IMR-90 (cell line): ENCODE measurements at regions not wholly inside any gene's neighbourhood (a gene's known extent, or its start where the extent isn't known, plus 50 kb on each side); places are given as distances from the start of the nearest gene placed in this dataset.

ENCODE experiments used
- ATAC-seq: fragments of 200-7000 bp; cut with Tn5 transposase; 2 replicates; pipeline ENCODE4 v1.9.1; 2020; ENCODE audit warnings: low read depth, mild to moderate bottlenecking, moderate library complexity
- BruUV-seq: library from RNA; stranded (reverse); fragments of 400-500 nt; replicated peaks from 2 replicates; lab custom pipeline; 2021; lab: Mats Ljungman, UMichigan
- CTCF ChIA-PET: fragments of 300-600 bp; formaldehyde crosslinking; extraction: SDS; loops from one replicate; lab custom pipeline; 2021; ENCODE audit warnings: antibody characterized with exemption; lab: Yijun Ruan, JAX
- POLR2A ChIA-PET: fragments of 300-600 bp; sonication (Branson Sonifier 250); formaldehyde crosslinking; loops from one replicate; lab custom pipeline; 2022; ENCODE audit warnings: antibody characterized with exemption; ENCODE audit not compliant: unreplicated experiment; lab: Charles Lee
- DNase-seq: peaks from one replicate; pipeline ENCODE4 v3.0.0; 2013
- H2AFZ ChIP-seq: replicated peaks from 2 replicates; pipeline ENCODE3; 2013; ENCODE audit warnings: low read length, mild to moderate bottlenecking; ENCODE audit not compliant: poor library complexity
- H2AK5ac ChIP-seq: 2 replicates; pipeline ENCODE4 v1.6.1; 2013; ENCODE audit warnings: low read depth, low read length, inconsistent platforms
- H2AK9ac ChIP-seq: replicated peaks from 2 replicates; pipeline ENCODE3; 2013; ENCODE audit warnings: mild to moderate bottlenecking, low read depth, low read length, moderate library complexity; ENCODE audit not compliant: poor library complexity
- H2BK120ac ChIP-seq: 2 replicates; pipeline ENCODE4 v1.6.1; 2013; ENCODE audit warnings: low read depth, low read length, inconsistent platforms
- H2BK15ac ChIP-seq: 3 replicates; pipeline ENCODE4 v1.6.1; 2013; ENCODE audit warnings: low read depth, low read length, inconsistent platforms
- H2BK20ac ChIP-seq: 2 replicates; pipeline ENCODE4 v1.6.1; 2013; ENCODE audit warnings: low read depth, mild to moderate bottlenecking, inconsistent platforms, low read length, moderate library complexity
- H2BK5ac ChIP-seq: 2 replicates; pipeline ENCODE4 v1.6.1; 2013; ENCODE audit warnings: mild to moderate bottlenecking, low read depth, low read length, inconsistent platforms; ENCODE audit not compliant: poor library complexity, severe bottlenecking
- H3K14ac ChIP-seq: replicated peaks from 2 replicates; pipeline ENCODE4 v1.6.1; 2013; ENCODE audit warnings: low read depth, low read length, inconsistent platforms
- H3K18ac ChIP-seq: 2 replicates; pipeline ENCODE4 v1.6.1; 2013; ENCODE audit warnings: low read depth, low read length, control low read depth
- H3K23ac ChIP-seq: 2 replicates; pipeline ENCODE4 v1.6.1; 2013; ENCODE audit warnings: low read depth, low read length, inconsistent platforms
- H3K27ac ChIP-seq: 2 replicates; pipeline ENCODE4 v1.5.1; 2013; ENCODE audit warnings: mild to moderate bottlenecking, control low read depth, low read length; ENCODE audit not compliant: insufficient read depth
- H3K27me3 ChIP-seq: 2 replicates; pipeline ENCODE4 v1.6.1; 2013; ENCODE audit warnings: low read length; ENCODE audit not compliant: control insufficient read depth, insufficient read depth
- H3K36me3 ChIP-seq: 2 replicates; pipeline ENCODE4 v1.6.1; 2013; ENCODE audit warnings: low read length, mixed read lengths; ENCODE audit not compliant: control insufficient read depth, insufficient read depth
- H3K4ac ChIP-seq: 2 replicates; pipeline ENCODE4 v1.6.1; 2013; ENCODE audit warnings: low read depth, low read length, inconsistent platforms
- H3K4me1 ChIP-seq: 2 replicates; pipeline ENCODE4 v1.6.1; 2013; ENCODE audit warnings: low read length, mixed read lengths; ENCODE audit not compliant: control insufficient read depth, insufficient read depth
- H3K4me2 ChIP-seq: 2 replicates; pipeline ENCODE4 v1.6.1; 2013; ENCODE audit warnings: low read depth, mild to moderate bottlenecking, control low read depth, low read length, moderate library complexity
- H3K4me3 ChIP-seq: 2 replicates; pipeline ENCODE4 v1.5.1; 2013; ENCODE audit warnings: low read depth, mild to moderate bottlenecking, control low read depth, low read length, moderate library complexity; ENCODE audit not compliant: insufficient read depth
- H3K56ac ChIP-seq: 2 replicates; pipeline ENCODE4 v1.6.1; 2013; ENCODE audit warnings: low read length, inconsistent platforms; ENCODE audit not compliant: insufficient read depth; ENCODE audit errors: extremely low read depth
- H3K79me1 ChIP-seq, 2 experiments: 2 replicates each; pipeline ENCODE4 v1.6.1; 2013; ENCODE audit warnings: low read length in 2 of 2, inconsistent platforms in 1 of 2, low read depth in 1 of 2
- H3K9ac ChIP-seq: 2 replicates; pipeline ENCODE4 v1.6.1; 2013; ENCODE audit warnings: low read depth, low read length, control low read depth
- H3K9me1 ChIP-seq: 2 replicates; pipeline ENCODE4 v1.6.1; 2013; ENCODE audit warnings: low read length, inconsistent platforms; ENCODE audit not compliant: insufficient read depth
- H3K9me3 ChIP-seq: 2 replicates; pipeline ENCODE4 v1.6.1; 2013; ENCODE audit warnings: low read length; ENCODE audit not compliant: control insufficient read depth, insufficient read depth
- H4K20me1 ChIP-seq: 2 replicates; pipeline ENCODE4 v1.6.1; 2013; ENCODE audit warnings: low read length, inconsistent platforms; ENCODE audit not compliant: insufficient read depth
- H4K5ac ChIP-seq: 2 replicates; pipeline ENCODE4 v1.6.1; 2013; ENCODE audit warnings: mild to moderate bottlenecking, low read depth, low read length, control low read depth
- H4K8ac ChIP-seq, 2 experiments: 2 replicates each; pipeline ENCODE4 v1.6.1; 2013; ENCODE audit warnings: low read depth in 2 of 2, low read length in 2 of 2, control low read depth in 1 of 2, inconsistent platforms in 1 of 2
- H4K91ac ChIP-seq: 2 replicates; pipeline ENCODE4 v1.6.1; 2013; ENCODE audit warnings: low read depth, low read length, inconsistent platforms; ENCODE audit not compliant: insufficient read depth
- BHLHE40 ChIP-seq: fragments of 150-350 bp; IDR thresholded peaks from 2 replicates; pipeline ENCODE4 v1.6.1; 2016; ENCODE audit warnings: mild to moderate bottlenecking, low read depth, low read length
- CEBPB ChIP-seq: IDR thresholded peaks from 2 replicates; pipeline ENCODE4 v1.6.1; 2012; ENCODE audit warnings: low read depth, low read length, improper control_type of control experiment
- CHD1 ChIP-seq: IDR thresholded peaks from 2 replicates; pipeline ENCODE4 v1.6.1; 2012; ENCODE audit warnings: low read depth, low read length, improper control_type of control experiment
- FOS ChIP-seq: fragments of 150-350 bp; IDR thresholded peaks from 2 replicates; pipeline ENCODE4 v1.6.1; 2016; ENCODE audit warnings: low read depth, low read length
- MAFK ChIP-seq: IDR thresholded peaks from 2 replicates; pipeline ENCODE4 v1.6.1; 2012; ENCODE audit warnings: low read depth, low read length, improper control_type of control experiment
- MAZ ChIP-seq: IDR thresholded peaks from 2 replicates; pipeline ENCODE4 v1.6.1; 2012; ENCODE audit warnings: low read depth, mild to moderate bottlenecking, low read length, improper control_type of control experiment, moderate library complexity, borderline replicate concordance
- MXI1 ChIP-seq: IDR thresholded peaks from 2 replicates; pipeline ENCODE4 v1.6.1; 2012; ENCODE audit warnings: low read depth, mild to moderate bottlenecking, low read length, moderate library complexity, borderline replicate concordance
- NFE2L2 ChIP-seq: fragments of 150-350 bp; IDR thresholded peaks from 2 replicates; pipeline ENCODE4 v1.6.1; 2016; ENCODE audit warnings: low read depth, mild to moderate bottlenecking, low read length
- POLR2A ChIP-seq: IDR thresholded peaks from 2 replicates; pipeline ENCODE4 v1.6.1; 2012; ENCODE audit warnings: mild to moderate bottlenecking, low read depth, low read length
- RCOR1 ChIP-seq: IDR thresholded peaks from 2 replicates; pipeline ENCODE4 v1.6.1; 2012; ENCODE audit warnings: mild to moderate bottlenecking, low read length, improper control_type of control experiment; ENCODE audit not compliant: insufficient replicate concordance
- RFX5 ChIP-seq: IDR thresholded peaks from 2 replicates; pipeline ENCODE4 v1.8.0; 2012; ENCODE audit warnings: low read depth, mild to moderate bottlenecking, low read length, moderate library complexity
- SMC3 ChIP-seq: fragments of 150-350 bp; IDR thresholded peaks from 2 replicates; pipeline ENCODE4 v1.6.1; 2016; ENCODE audit warnings: low read depth, mild to moderate bottlenecking, antibody characterized with exemption, low read length, moderate library complexity
- WGBS, 2 experiments: methylation state at CpG; one replicate each; pipeline versions ENCODE4 v1.1.5 to v1.1.7; 2013; ENCODE audit warnings: missing lambda C conversion rate in 2 of 2; ENCODE audit not compliant: insufficient read length in 1 of 2; ENCODE audit errors: extremely low coverage in 2 of 2; 5-methylcytosine and 5-hydroxymethylcytosine counted together
- dilution Hi-C: fragments of 300-500 bp; cut with HindIII; formaldehyde crosslinking; loops from one replicate; pipeline ENCODE4 v1.14.3; 2018; ENCODE audit warnings: low sequenced_read_pairs; ENCODE audit not compliant: unreplicated experiment
- in situ Hi-C: fragments of 300-500 bp; cut with MboI; formaldehyde crosslinking; loops from 3 replicates; pipeline ENCODE4 v1.14.3; 2019; ENCODE audit warnings: low sequenced_read_pairs, inconsistent platforms, mixed read lengths
- intact Hi-C: fragments of 100-400 bp; cut with micrococcal nuclease; formaldehyde crosslinking; loops from 2 replicates; pipeline ENCODE4 v1.10.0; 2022
- TF ChIP-seq, protein P1 (sequence below): fragments of 150-350 bp; IDR thresholded peaks from 2 replicates; pipeline ENCODE4 v1.6.1; 2016; ENCODE audit warnings: low read depth, mild to moderate bottlenecking, low read length, moderate library complexity, borderline replicate concordance
- TF ChIP-seq, protein P2 (sequence below): fragments of 150-350 bp; IDR thresholded peaks from 2 replicates; pipeline ENCODE4 v1.6.1; 2017; ENCODE audit warnings: mild to moderate bottlenecking, antibody characterized with exemption, low read length, low read depth
- TF ChIP-seq, protein P3 (sequence below): conservative IDR thresholded peaks from 2 replicates; pipeline ENCODE4 v1.5.1; 2012; ENCODE audit warnings: mild to moderate bottlenecking, low read depth, low read length, improper control_type of control experiment

DNA sequence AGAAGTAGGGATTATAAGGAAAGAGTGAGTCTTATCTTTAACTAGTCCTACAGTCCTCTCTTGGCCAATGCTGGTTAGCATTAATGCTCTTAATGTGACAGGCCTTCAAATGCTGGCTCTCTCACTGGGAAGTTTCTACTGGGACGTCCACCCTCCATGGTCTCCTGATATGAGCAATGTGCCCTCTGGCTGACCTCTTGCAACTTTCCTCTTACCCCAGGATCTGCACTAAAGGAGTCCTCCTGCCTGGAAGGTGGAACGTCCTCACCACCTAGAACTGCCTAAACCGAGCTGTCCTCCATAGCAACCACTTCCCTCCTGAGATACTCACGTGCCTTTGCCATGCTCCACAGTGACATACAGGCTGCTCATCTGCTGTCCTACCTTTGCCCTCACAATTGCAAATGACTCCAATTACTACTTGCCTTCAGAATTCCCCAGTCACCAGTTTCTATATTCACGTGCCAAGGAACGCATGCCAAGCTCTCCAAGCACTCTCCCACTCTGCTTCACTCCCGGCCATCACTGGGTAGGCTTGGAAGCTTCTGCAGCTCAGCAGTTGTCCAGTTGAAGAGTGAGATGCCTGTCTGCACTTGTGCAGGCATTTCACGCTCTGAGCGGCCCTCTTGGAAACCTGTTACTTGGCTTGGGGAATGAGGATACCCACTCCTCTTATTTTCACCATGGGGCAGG is 404.7 kb downstream of the RRAGC start:
- intact Hi-C loops (no loop called here), dilution Hi-C loops (no loop called here), in situ Hi-C loops (no loop called here)
- Histone ChIP-seq H2AFZ (no peak overlapping the region), H3K4me2 (no peak overlapping the region), H3K4me3 (no peak overlapping the region), H4K20me1 (no peaks in the 10 kb centered on the region), H3K23ac (no peak overlapping the region), H3K18ac (no peak overlapping the region), H3K56ac (no peak overlapping the region), H2AK9ac (no peak overlapping the region), H3K9me3 (no peaks in the 10 kb centered on the region), H3K27me3 (no peaks in the 10 kb centered on the region), H4K91ac (no peak overlapping the region), H3K4ac (no peak overlapping the region), H2BK20ac (no peak overlapping the region), H2AK5ac (no peak overlapping the region), H3K9ac (no peak overlapping the region), H4K5ac (no peak overlapping the region), H3K27ac (no peak overlapping the region), H2BK5ac (no peak overlapping the region), H2BK120ac (no peak overlapping the region), H3K36me3 (no peaks in the 10 kb centered on the region), H3K4me1 (no peaks in the 10 kb centered on the region), H3K9me1 (no peaks in the 10 kb centered on the region), H4K8ac (no peak overlapping the region), H3K79me1 (no peaks in the 10 kb centered on the region), H2BK15ac (no peak overlapping the region), H3K14ac (no peak overlapping the region)
- POLR2A ChIA-PET = no interaction called here
- no TSS peak for BruUV-seq
- CTCF ChIA-PET = no interaction called here
- WGBS, 2 experiments = 70% methylated on average over 2 of the region's 9 CpGs; no CpG with 5 or more reads in 1 of the 2 experiments
- DNase-seq (no peak), ATAC-seq (no peak)
- TF ChIP-seq SMC3 = no peak
- TF ChIP-seq BHLHE40 = no peak
- TF ChIP-seq MAZ = no peak
- no peak for TF ChIP-seq CEBPB
- no peak for TF ChIP-seq FOS
- no peak for TF ChIP-seq MAFK
- TF ChIP-seq RFX5 = no peak
- no peak for TF ChIP-seq MXI1
- no peak for TF ChIP-seq RCOR1
- TF ChIP-seq, protein P1, sequence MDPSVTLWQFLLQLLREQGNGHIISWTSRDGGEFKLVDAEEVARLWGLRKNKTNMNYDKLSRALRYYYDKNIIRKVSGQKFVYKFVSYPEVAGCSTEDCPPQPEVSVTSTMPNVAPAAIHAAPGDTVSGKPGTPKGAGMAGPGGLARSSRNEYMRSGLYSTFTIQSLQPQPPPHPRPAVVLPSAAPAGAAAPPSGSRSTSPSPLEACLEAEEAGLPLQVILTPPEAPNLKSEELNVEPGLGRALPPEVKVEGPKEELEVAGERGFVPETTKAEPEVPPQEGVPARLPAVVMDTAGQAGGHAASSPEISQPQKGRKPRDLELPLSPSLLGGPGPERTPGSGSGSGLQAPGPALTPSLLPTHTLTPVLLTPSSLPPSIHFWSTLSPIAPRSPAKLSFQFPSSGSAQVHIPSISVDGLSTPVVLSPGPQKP = no peak
- no peak for TF ChIP-seq NFE2L2
- TF ChIP-seq, protein P2, sequence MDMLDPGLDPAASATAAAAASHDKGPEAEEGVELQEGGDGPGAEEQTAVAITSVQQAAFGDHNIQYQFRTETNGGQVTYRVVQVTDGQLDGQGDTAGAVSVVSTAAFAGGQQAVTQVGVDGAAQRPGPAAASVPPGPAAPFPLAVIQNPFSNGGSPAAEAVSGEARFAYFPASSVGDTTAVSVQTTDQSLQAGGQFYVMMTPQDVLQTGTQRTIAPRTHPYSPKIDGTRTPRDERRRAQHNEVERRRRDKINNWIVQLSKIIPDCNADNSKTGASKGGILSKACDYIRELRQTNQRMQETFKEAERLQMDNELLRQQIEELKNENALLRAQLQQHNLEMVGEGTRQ = no peak
- TF ChIP-seq POLR2A = no peak
- TF ChIP-seq, protein P3, sequence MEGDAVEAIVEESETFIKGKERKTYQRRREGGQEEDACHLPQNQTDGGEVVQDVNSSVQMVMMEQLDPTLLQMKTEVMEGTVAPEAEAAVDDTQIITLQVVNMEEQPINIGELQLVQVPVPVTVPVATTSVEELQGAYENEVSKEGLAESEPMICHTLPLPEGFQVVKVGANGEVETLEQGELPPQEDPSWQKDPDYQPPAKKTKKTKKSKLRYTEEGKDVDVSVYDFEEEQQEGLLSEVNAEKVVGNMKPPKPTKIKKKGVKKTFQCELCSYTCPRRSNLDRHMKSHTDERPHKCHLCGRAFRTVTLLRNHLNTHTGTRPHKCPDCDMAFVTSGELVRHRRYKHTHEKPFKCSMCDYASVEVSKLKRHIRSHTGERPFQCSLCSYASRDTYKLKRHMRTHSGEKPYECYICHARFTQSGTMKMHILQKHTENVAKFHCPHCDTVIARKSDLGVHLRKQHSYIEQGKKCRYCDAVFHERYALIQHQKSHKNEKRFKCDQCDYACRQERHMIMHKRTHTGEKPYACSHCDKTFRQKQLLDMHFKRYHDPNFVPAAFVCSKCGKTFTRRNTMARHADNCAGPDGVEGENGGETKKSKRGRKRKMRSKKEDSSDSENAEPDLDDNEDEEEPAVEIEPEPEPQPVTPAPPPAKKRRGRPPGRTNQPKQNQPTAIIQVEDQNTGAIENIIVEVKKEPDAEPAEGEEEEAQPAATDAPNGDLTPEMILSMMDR = no peak
- TF ChIP-seq CHD1 = no peak
